ENCODE measurements at regions not wholly inside any gene's neighbourhood (a gene's known extent, or its start where the extent isn't known, plus 50 kb on each side); places are given as distances from the start of the nearest gene placed in this dataset.

DNA sequence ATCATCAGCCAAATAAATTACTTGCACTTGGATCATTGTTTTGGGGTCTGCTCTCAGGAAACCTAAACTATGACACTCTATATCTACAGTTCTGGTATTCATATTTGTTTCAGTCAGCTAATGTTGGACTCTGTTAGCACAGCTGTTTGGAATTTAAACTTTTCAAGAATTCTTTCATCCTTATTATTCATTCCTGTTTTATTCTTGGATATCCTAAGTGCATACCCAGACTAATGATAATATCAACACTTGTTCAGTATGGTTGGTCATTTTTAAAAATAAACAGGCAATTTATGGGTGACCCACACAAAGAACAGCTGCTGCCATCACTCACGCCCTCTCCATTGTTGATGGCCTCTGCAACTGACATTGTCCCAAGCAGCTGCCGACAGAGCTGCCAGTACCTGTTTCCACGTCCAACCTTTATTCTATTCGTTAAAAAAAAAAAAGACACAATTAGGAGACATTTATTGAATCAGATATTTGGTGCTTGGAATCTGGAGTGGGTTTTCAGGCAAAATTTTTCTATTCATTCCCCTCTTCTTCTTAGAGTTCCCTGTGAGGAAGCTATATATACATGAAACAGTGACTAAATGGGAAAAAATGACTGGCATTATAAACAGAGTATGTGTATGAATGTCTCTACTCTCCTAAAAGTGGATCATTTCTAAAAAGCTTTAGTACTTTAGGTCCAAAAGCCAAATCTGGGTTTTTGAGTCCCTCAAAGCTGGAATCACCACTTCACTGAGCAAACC is 252.1 kb upstream of the NAV3 start (continued):
- no peak for TF ChIP-seq MAZ (IDR thresholded peaks at IDR 0.05; ENCODE audit: borderline replicate concordance, low read depth, low read length)

GRCh38 chr12:77577791-77578190 is 252.9 kb upstream of the NAV3 start:
- H3K23ac ChIP-seq (ENCODE audit: low read depth, low read length): no peak overlapping the region
- H3K4me1 ChIP-seq (ENCODE audit: control insufficient read depth, insufficient read depth, low read length): peaks cover 5% of the 10 kb centered on the region
- H3K36me3 ChIP-seq (ENCODE audit: control insufficient read depth, insufficient read depth, low read length): no peaks in the 10 kb centered on the region
- no peak overlapping the region for H3K4me3 ChIP-seq (ENCODE audit: insufficient read depth, low read depth, low read length)
- in situ Hi-C loops (cut with MboI; ENCODE audit: low sequenced_read_pairs): no loop called here
- no peak overlapping the region for H4K91ac ChIP-seq (ENCODE audit: insufficient read depth, low read depth, low read length)
- BruUV-seq (replicated peaks): no TSS peak
- H2BK120ac ChIP-seq (ENCODE audit: low read depth, low read length): peak overlapping the region; percentile 72
- DNase-seq (peak; percentile 40), ATAC-seq (ENCODE audit: low read depth) (no peak)
- intact Hi-C loops (cut with micrococcal nuclease): no loop called here
- H3K9ac ChIP-seq (ENCODE audit: low read depth, low read length): no peak overlapping the region
- H2AFZ ChIP-seq (replicated peaks; ENCODE audit: low read length, poor library complexity): no peak overlapping the region
- WGBS, 2 experiments (ENCODE audit: extremely low coverage in 2 of 2, insufficient read length in 1 of 2): no CpG with 5 or more reads among the region's 1 CpG
- H3K79me1 ChIP-seq (ENCODE audit: low read depth in 1 of 2, low read length in 2 of 2): no peaks in the 10 kb centered on the region
- H3K9me3 ChIP-seq (ENCODE audit: control insufficient read depth, insufficient read depth, low read length): no peaks in the 10 kb centered on the region
- H3K27me3 ChIP-seq (ENCODE audit: control insufficient read depth, insufficient read depth, low read length): no peaks in the 10 kb centered on the region
- H3K9me1 ChIP-seq (ENCODE audit: insufficient read depth, low read length): no peaks in the 10 kb centered on the region
- dilution Hi-C loops (cut with HindIII; ENCODE audit: low sequenced_read_pairs, unreplicated experiment): no loop called here
- H4K5ac ChIP-seq (ENCODE audit: low read depth, low read length): no peak overlapping the region
- H3K18ac ChIP-seq (ENCODE audit: low read depth, low read length): no peak overlapping the region
- peaks cover 3% of the 10 kb centered on the region; the same call in 1 of the 2 replicates for H4K20me1 ChIP-seq (ENCODE audit: insufficient read depth, low read length)
- CTCF ChIA-PET: interaction anchor here (0.6 to 0.8 kb wide), 2 partner anchors 277 to 380 kb away, joined by 3 to 4 read pairs; no protein-coding TSS in a partner anchor
- H2AK9ac ChIP-seq (replicated peaks; ENCODE audit: low read depth, low read length, poor library complexity): no peak overlapping the region
- H3K4ac ChIP-seq (ENCODE audit: low read depth, low read length): no peak overlapping the region
- H2BK20ac ChIP-seq (ENCODE audit: low read depth, low read length): no peak overlapping the region
- H3K56ac ChIP-seq (ENCODE audit: extremely low read depth, insufficient read depth, low read length): 0 out of 2 replicates have a peak overlapping the region, but pooled peaks have one; percentile 39
- no peak overlapping the region for H3K14ac ChIP-seq (replicated peaks; ENCODE audit: low read depth, low read length)
- no peak overlapping the region for H3K27ac ChIP-seq (ENCODE audit: insufficient read depth, low read length)
- H2BK5ac ChIP-seq (ENCODE audit: low read depth, low read length, poor library complexity, severe bottlenecking): peak overlapping the region; percentile 47
- POLR2A ChIA-PET (ENCODE audit: unreplicated experiment): interaction anchor here (0.6 kb wide), 1 partner anchor 1530 kb away, joined by 4 read pairs; no protein-coding TSS in a partner anchor
- H2AK5ac ChIP-seq (ENCODE audit: low read depth, low read length): no peak overlapping the region
- 0 out of 4 replicates have a peak overlapping the region, but pooled peaks of 1 of the 2 experiments have one; percentile 23 for H4K8ac ChIP-seq (ENCODE audit: low read depth in 2 of 2, low read length in 2 of 2)
- peak overlapping the region; percentile 85 for H3K4me2 ChIP-seq (ENCODE audit: low read depth, low read length)
- H2BK15ac ChIP-seq (ENCODE audit: low read depth, low read length): 0 out of 3 replicates have a peak overlapping the region, but pooled peaks have one; percentile 2
- TF ChIP-seq RAD21 (IDR thresholded peaks at IDR 0.05; ENCODE audit: low read length) (no peak), POLR2A (IDR thresholded peaks at IDR 0.05; ENCODE audit: low read depth, low read length) (no peak), MXI1 (IDR thresholded peaks at IDR 0.05; ENCODE audit: borderline replicate concordance, low read depth, low read length) (no peak), RCOR1 (IDR thresholded peaks at IDR 0.05; ENCODE audit: insufficient replicate concordance, low read length) (no peak), CEBPB (IDR thresholded peaks at IDR 0.05; ENCODE audit: low read depth, low read length) (no peak), FOS (IDR thresholded peaks at IDR 0.05; ENCODE audit: low read depth, low read length) (no peak), MAFK (IDR thresholded peaks at IDR 0.05; ENCODE audit: low read depth, low read length) (no peak), MAZ (IDR thresholded peaks at IDR 0.05; ENCODE audit: borderline replicate concordance, low read depth, low read length) (no peak), SMC3 (IDR thresholded peaks at IDR 0.05; ENCODE audit: low read depth, low read length) (no peak), CHD1 (IDR thresholded peaks at IDR 0.05; ENCODE audit: low read depth, low read length) (no peak), RFX5 (IDR thresholded peaks at IDR 0.05; ENCODE audit: low read depth, low read length) (no peak), BHLHE40 (IDR thresholded peaks at IDR 0.05; ENCODE audit: low read depth, low read length) (no peak), CTCF (conservative IDR thresholded peaks at IDR 0.05; ENCODE audit: low read depth, low read length) (no peak)
- TF ChIP-seq, protein P1, sequence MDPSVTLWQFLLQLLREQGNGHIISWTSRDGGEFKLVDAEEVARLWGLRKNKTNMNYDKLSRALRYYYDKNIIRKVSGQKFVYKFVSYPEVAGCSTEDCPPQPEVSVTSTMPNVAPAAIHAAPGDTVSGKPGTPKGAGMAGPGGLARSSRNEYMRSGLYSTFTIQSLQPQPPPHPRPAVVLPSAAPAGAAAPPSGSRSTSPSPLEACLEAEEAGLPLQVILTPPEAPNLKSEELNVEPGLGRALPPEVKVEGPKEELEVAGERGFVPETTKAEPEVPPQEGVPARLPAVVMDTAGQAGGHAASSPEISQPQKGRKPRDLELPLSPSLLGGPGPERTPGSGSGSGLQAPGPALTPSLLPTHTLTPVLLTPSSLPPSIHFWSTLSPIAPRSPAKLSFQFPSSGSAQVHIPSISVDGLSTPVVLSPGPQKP (IDR thresholded peaks at IDR 0.05; ENCODE audit: borderline replicate concordance, low read depth, low read length): no peak

Measured in IMR-90 (cell line).